ENCODE measurements at regions not wholly inside any gene's neighbourhood (a gene's known extent, or its start where the extent isn't known, plus 50 kb on each side); places are given as distances from the start of the nearest gene placed in this dataset.
"Not testable (repeated sequence)": the region's sequence is repeated elsewhere in the genome, so short reads cannot be mapped to it uniquely, and the experiment has no call there.

DNA sequence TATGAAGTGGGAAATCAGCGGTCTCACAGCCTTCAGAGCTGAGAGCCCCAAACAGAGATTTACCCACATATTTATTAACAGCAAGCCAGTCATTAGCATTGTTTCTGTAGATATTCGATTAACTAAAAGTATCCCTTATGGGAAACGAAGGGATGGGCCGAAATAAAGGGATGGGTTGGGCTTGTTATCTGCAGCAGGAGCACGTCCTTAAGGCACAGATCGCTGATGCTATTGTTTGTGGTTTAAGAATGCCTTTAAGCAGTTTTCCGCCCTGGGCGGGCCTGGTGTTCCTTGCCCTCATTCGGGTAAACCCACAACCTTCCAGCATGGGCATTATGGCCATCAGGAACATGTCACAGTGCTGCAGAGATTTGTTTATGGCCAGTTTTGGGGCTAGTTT, 580.3 kb upstream of the CHD1 start:
- TF ChIP-seq POLR2AphosphoS5 (IDR thresholded peaks at IDR 0.05; ENCODE audit: low read depth, low read length); FOXJ3 (CRISPR knock-in tag; IDR thresholded peaks at IDR 0.05): not testable (repeated sequence)
- TF ChIP-seq, protein P1, sequence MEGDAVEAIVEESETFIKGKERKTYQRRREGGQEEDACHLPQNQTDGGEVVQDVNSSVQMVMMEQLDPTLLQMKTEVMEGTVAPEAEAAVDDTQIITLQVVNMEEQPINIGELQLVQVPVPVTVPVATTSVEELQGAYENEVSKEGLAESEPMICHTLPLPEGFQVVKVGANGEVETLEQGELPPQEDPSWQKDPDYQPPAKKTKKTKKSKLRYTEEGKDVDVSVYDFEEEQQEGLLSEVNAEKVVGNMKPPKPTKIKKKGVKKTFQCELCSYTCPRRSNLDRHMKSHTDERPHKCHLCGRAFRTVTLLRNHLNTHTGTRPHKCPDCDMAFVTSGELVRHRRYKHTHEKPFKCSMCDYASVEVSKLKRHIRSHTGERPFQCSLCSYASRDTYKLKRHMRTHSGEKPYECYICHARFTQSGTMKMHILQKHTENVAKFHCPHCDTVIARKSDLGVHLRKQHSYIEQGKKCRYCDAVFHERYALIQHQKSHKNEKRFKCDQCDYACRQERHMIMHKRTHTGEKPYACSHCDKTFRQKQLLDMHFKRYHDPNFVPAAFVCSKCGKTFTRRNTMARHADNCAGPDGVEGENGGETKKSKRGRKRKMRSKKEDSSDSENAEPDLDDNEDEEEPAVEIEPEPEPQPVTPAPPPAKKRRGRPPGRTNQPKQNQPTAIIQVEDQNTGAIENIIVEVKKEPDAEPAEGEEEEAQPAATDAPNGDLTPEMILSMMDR (IDR thresholded peaks at IDR 0.05) = not testable (repeated sequence)
- TF ChIP-seq, protein P2, sequence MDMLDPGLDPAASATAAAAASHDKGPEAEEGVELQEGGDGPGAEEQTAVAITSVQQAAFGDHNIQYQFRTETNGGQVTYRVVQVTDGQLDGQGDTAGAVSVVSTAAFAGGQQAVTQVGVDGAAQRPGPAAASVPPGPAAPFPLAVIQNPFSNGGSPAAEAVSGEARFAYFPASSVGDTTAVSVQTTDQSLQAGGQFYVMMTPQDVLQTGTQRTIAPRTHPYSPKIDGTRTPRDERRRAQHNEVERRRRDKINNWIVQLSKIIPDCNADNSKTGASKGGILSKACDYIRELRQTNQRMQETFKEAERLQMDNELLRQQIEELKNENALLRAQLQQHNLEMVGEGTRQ (IDR thresholded peaks at IDR 0.05; ENCODE audit: borderline replicate concordance, low read depth, low read length) = not testable (repeated sequence)

Measured in SK-N-SH (cell line).